GM19043 (cell line): ENCODE measurements at regions not wholly inside any gene's neighbourhood (a gene's known extent, or its start where the extent isn't known, plus 50 kb on each side); places are given as distances from the start of the nearest gene placed in this dataset.
"Not testable (repeated sequence)": the region's sequence is repeated elsewhere in the genome, so short reads cannot be mapped to it uniquely, and the experiment has no call there.

Experiments
- ATAC-seq: cut with Tn5 transposase; IDR thresholded peaks from one replicate; pipeline ENCODE4 v1.9.1; 2021; ENCODE audit warnings: low read depth; ENCODE audit not compliant: unreplicated experiment

- ATAC-seq = no peak
Observed at GRCh38 chr14:58750321-58751269, 112.8 kb downstream of the DACT1 start.

- ATAC-seq = no peak
Observed at GRCh38 chr14:58751788-58752187, 114.0 kb downstream of the DACT1 start.

- ATAC-seq = no peak
Observed at GRCh38 chr14:58752289-58752688, 114.5 kb downstream of the DACT1 start.

- no peak for ATAC-seq
Observed at GRCh38 chr14:58752771-58753201, 115.0 kb downstream of the DACT1 start.

- no peak for ATAC-seq
Observed at GRCh38 chr14:58755031-58755925, 117.5 kb downstream of the DACT1 start.

GRCh38 chr14:58760121-58760520, 122.4 kb downstream of the DACT1 start:
- no peak for ATAC-seq

- ATAC-seq = no peak
Observed at GRCh38 chr14:58762629-58763028, 124.9 kb downstream of the DACT1 start.

GRCh38 chr14:58763210-58763609, 125.4 kb downstream of the DACT1 start:
- ATAC-seq = no peak

- no peak for ATAC-seq
Observed at GRCh38 chr14:58765418-58765831, 127.7 kb downstream of the DACT1 start.

GRCh38 chr14:58765843-58766242, 128.1 kb downstream of the DACT1 start:
- ATAC-seq = no peak

- no peak for ATAC-seq
Observed at GRCh38 chr14:58769011-58769643, 131.4 kb downstream of the DACT1 start.

- no peak for ATAC-seq
Observed at GRCh38 chr14:58769771-58770170, 132.0 kb downstream of the DACT1 start.

GRCh38 chr14:58770491-58770982, 132.8 kb downstream of the DACT1 start:
- no peak for ATAC-seq

GRCh38 chr14:58771016-58771415, 133.3 kb downstream of the DACT1 start:
- no peak for ATAC-seq

- ATAC-seq = no peak
Observed at GRCh38 chr14:58772116-58772515, 134.4 kb downstream of the DACT1 start.

- ATAC-seq = no peak
Observed at GRCh38 chr14:58772794-58773620, 135.2 kb downstream of the DACT1 start.

GRCh38 chr14:58774531-58774930, 136.8 kb downstream of the DACT1 start:
- ATAC-seq = no peak

GRCh38 chr14:58775130-58775529, 137.4 kb downstream of the DACT1 start:
- ATAC-seq = not testable (repeated sequence)

- no peak for ATAC-seq
Observed at GRCh38 chr14:58776516-58776915, 138.8 kb downstream of the DACT1 start.

- no peak for ATAC-seq
Observed at GRCh38 chr14:58777541-58777979, 139.8 kb downstream of the DACT1 start.
